IMR-90 (cell line): ENCODE measurements at regions not wholly inside any gene's neighbourhood (a gene's known extent, or its start where the extent isn't known, plus 50 kb on each side); places are given as distances from the start of the nearest gene placed in this dataset.

Source experiments
- ATAC-seq: fragments of 200-7000 bp; cut with Tn5 transposase; 2 replicates; pipeline ENCODE4 v1.9.1; 2020; ENCODE audit warnings: low read depth, mild to moderate bottlenecking, moderate library complexity
- BruUV-seq: library from RNA; stranded (reverse); fragments of 400-500 nt; replicated peaks from 2 replicates; lab custom pipeline; 2021; lab: Mats Ljungman, UMichigan
- CTCF ChIA-PET: fragments of 300-600 bp; formaldehyde crosslinking; extraction: SDS; loops from one replicate; lab custom pipeline; 2021; ENCODE audit warnings: antibody characterized with exemption; lab: Yijun Ruan, JAX
- POLR2A ChIA-PET: fragments of 300-600 bp; sonication (Branson Sonifier 250); formaldehyde crosslinking; loops from one replicate; lab custom pipeline; 2022; ENCODE audit warnings: antibody characterized with exemption; ENCODE audit not compliant: unreplicated experiment; lab: Charles Lee
- DNase-seq: peaks from one replicate; pipeline ENCODE4 v3.0.0; 2013
- H2AFZ ChIP-seq: replicated peaks from 2 replicates; pipeline ENCODE3; 2013; ENCODE audit warnings: low read length, mild to moderate bottlenecking; ENCODE audit not compliant: poor library complexity
- H2AK5ac ChIP-seq: 2 replicates; pipeline ENCODE4 v1.6.1; 2013; ENCODE audit warnings: low read depth, low read length, inconsistent platforms
- H2AK9ac ChIP-seq: replicated peaks from 2 replicates; pipeline ENCODE3; 2013; ENCODE audit warnings: mild to moderate bottlenecking, low read depth, low read length, moderate library complexity; ENCODE audit not compliant: poor library complexity
- H2BK120ac ChIP-seq: 2 replicates; pipeline ENCODE4 v1.6.1; 2013; ENCODE audit warnings: low read depth, low read length, inconsistent platforms
- H2BK15ac ChIP-seq: 3 replicates; pipeline ENCODE4 v1.6.1; 2013; ENCODE audit warnings: low read depth, low read length, inconsistent platforms
- H2BK20ac ChIP-seq: 2 replicates; pipeline ENCODE4 v1.6.1; 2013; ENCODE audit warnings: low read depth, mild to moderate bottlenecking, inconsistent platforms, low read length, moderate library complexity
- H2BK5ac ChIP-seq: 2 replicates; pipeline ENCODE4 v1.6.1; 2013; ENCODE audit warnings: mild to moderate bottlenecking, low read depth, low read length, inconsistent platforms; ENCODE audit not compliant: poor library complexity, severe bottlenecking
- H3K14ac ChIP-seq: replicated peaks from 2 replicates; pipeline ENCODE4 v1.6.1; 2013; ENCODE audit warnings: low read depth, low read length, inconsistent platforms
- H3K18ac ChIP-seq: 2 replicates; pipeline ENCODE4 v1.6.1; 2013; ENCODE audit warnings: low read depth, low read length, control low read depth
- H3K23ac ChIP-seq: 2 replicates; pipeline ENCODE4 v1.6.1; 2013; ENCODE audit warnings: low read depth, low read length, inconsistent platforms
- H3K27ac ChIP-seq: 2 replicates; pipeline ENCODE4 v1.5.1; 2013; ENCODE audit warnings: mild to moderate bottlenecking, control low read depth, low read length; ENCODE audit not compliant: insufficient read depth
- H3K27me3 ChIP-seq: 2 replicates; pipeline ENCODE4 v1.6.1; 2013; ENCODE audit warnings: low read length; ENCODE audit not compliant: control insufficient read depth, insufficient read depth
- H3K36me3 ChIP-seq: 2 replicates; pipeline ENCODE4 v1.6.1; 2013; ENCODE audit warnings: low read length, mixed read lengths; ENCODE audit not compliant: control insufficient read depth, insufficient read depth
- H3K4ac ChIP-seq: 2 replicates; pipeline ENCODE4 v1.6.1; 2013; ENCODE audit warnings: low read depth, low read length, inconsistent platforms
- H3K4me1 ChIP-seq: 2 replicates; pipeline ENCODE4 v1.6.1; 2013; ENCODE audit warnings: low read length, mixed read lengths; ENCODE audit not compliant: control insufficient read depth, insufficient read depth
- H3K4me2 ChIP-seq: 2 replicates; pipeline ENCODE4 v1.6.1; 2013; ENCODE audit warnings: low read depth, mild to moderate bottlenecking, control low read depth, low read length, moderate library complexity
- H3K4me3 ChIP-seq: 2 replicates; pipeline ENCODE4 v1.5.1; 2013; ENCODE audit warnings: low read depth, mild to moderate bottlenecking, control low read depth, low read length, moderate library complexity; ENCODE audit not compliant: insufficient read depth
- H3K56ac ChIP-seq: 2 replicates; pipeline ENCODE4 v1.6.1; 2013; ENCODE audit warnings: low read length, inconsistent platforms; ENCODE audit not compliant: insufficient read depth; ENCODE audit errors: extremely low read depth
- H3K79me1 ChIP-seq, 2 experiments: 2 replicates each; pipeline ENCODE4 v1.6.1; 2013; ENCODE audit warnings: low read length in 2 of 2, inconsistent platforms in 1 of 2, low read depth in 1 of 2
- H3K9ac ChIP-seq: 2 replicates; pipeline ENCODE4 v1.6.1; 2013; ENCODE audit warnings: low read depth, low read length, control low read depth
- H3K9me1 ChIP-seq: 2 replicates; pipeline ENCODE4 v1.6.1; 2013; ENCODE audit warnings: low read length, inconsistent platforms; ENCODE audit not compliant: insufficient read depth
- H3K9me3 ChIP-seq: 2 replicates; pipeline ENCODE4 v1.6.1; 2013; ENCODE audit warnings: low read length; ENCODE audit not compliant: control insufficient read depth, insufficient read depth
- H4K20me1 ChIP-seq: 2 replicates; pipeline ENCODE4 v1.6.1; 2013; ENCODE audit warnings: low read length, inconsistent platforms; ENCODE audit not compliant: insufficient read depth
- H4K5ac ChIP-seq: 2 replicates; pipeline ENCODE4 v1.6.1; 2013; ENCODE audit warnings: mild to moderate bottlenecking, low read depth, low read length, control low read depth
- H4K8ac ChIP-seq, 2 experiments: 2 replicates each; pipeline ENCODE4 v1.6.1; 2013; ENCODE audit warnings: low read depth in 2 of 2, low read length in 2 of 2, control low read depth in 1 of 2, inconsistent platforms in 1 of 2
- H4K91ac ChIP-seq: 2 replicates; pipeline ENCODE4 v1.6.1; 2013; ENCODE audit warnings: low read depth, low read length, inconsistent platforms; ENCODE audit not compliant: insufficient read depth
- BHLHE40 ChIP-seq: fragments of 150-350 bp; IDR thresholded peaks from 2 replicates; pipeline ENCODE4 v1.6.1; 2016; ENCODE audit warnings: mild to moderate bottlenecking, low read depth, low read length
- CEBPB ChIP-seq: IDR thresholded peaks from 2 replicates; pipeline ENCODE4 v1.6.1; 2012; ENCODE audit warnings: low read depth, low read length, improper control_type of control experiment
- CHD1 ChIP-seq: IDR thresholded peaks from 2 replicates; pipeline ENCODE4 v1.6.1; 2012; ENCODE audit warnings: low read depth, low read length, improper control_type of control experiment
- CTCF ChIP-seq: conservative IDR thresholded peaks from 2 replicates; pipeline ENCODE4 v1.5.1; 2012; ENCODE audit warnings: mild to moderate bottlenecking, low read depth, low read length, improper control_type of control experiment
- FOS ChIP-seq: fragments of 150-350 bp; IDR thresholded peaks from 2 replicates; pipeline ENCODE4 v1.6.1; 2016; ENCODE audit warnings: low read depth, low read length
- MAFK ChIP-seq: IDR thresholded peaks from 2 replicates; pipeline ENCODE4 v1.6.1; 2012; ENCODE audit warnings: low read depth, low read length, improper control_type of control experiment
- MAZ ChIP-seq: IDR thresholded peaks from 2 replicates; pipeline ENCODE4 v1.6.1; 2012; ENCODE audit warnings: low read depth, mild to moderate bottlenecking, low read length, improper control_type of control experiment, moderate library complexity, borderline replicate concordance
- MXI1 ChIP-seq: IDR thresholded peaks from 2 replicates; pipeline ENCODE4 v1.6.1; 2012; ENCODE audit warnings: low read depth, mild to moderate bottlenecking, low read length, moderate library complexity, borderline replicate concordance
- NFE2L2 ChIP-seq: fragments of 150-350 bp; IDR thresholded peaks from 2 replicates; pipeline ENCODE4 v1.6.1; 2016; ENCODE audit warnings: low read depth, mild to moderate bottlenecking, low read length
- POLR2A ChIP-seq: IDR thresholded peaks from 2 replicates; pipeline ENCODE4 v1.6.1; 2012; ENCODE audit warnings: mild to moderate bottlenecking, low read depth, low read length
- RAD21 ChIP-seq: IDR thresholded peaks from 2 replicates; pipeline ENCODE4 v1.6.1; 2012; ENCODE audit warnings: low read length, improper control_type of control experiment
- RCOR1 ChIP-seq: IDR thresholded peaks from 2 replicates; pipeline ENCODE4 v1.6.1; 2012; ENCODE audit warnings: mild to moderate bottlenecking, low read length, improper control_type of control experiment; ENCODE audit not compliant: insufficient replicate concordance
- RFX5 ChIP-seq: IDR thresholded peaks from 2 replicates; pipeline ENCODE4 v1.8.0; 2012; ENCODE audit warnings: low read depth, mild to moderate bottlenecking, low read length, moderate library complexity
- SMC3 ChIP-seq: fragments of 150-350 bp; IDR thresholded peaks from 2 replicates; pipeline ENCODE4 v1.6.1; 2016; ENCODE audit warnings: low read depth, mild to moderate bottlenecking, antibody characterized with exemption, low read length, moderate library complexity
- WGBS, 2 experiments: methylation state at CpG; one replicate each; pipeline versions ENCODE4 v1.1.5 to v1.1.7; 2013; ENCODE audit warnings: missing lambda C conversion rate in 2 of 2; ENCODE audit not compliant: insufficient read length in 1 of 2; ENCODE audit errors: extremely low coverage in 2 of 2; 5-methylcytosine and 5-hydroxymethylcytosine counted together
- dilution Hi-C: fragments of 300-500 bp; cut with HindIII; formaldehyde crosslinking; loops from one replicate; pipeline ENCODE4 v1.14.3; 2018; ENCODE audit warnings: low sequenced_read_pairs; ENCODE audit not compliant: unreplicated experiment
- in situ Hi-C: fragments of 300-500 bp; cut with MboI; formaldehyde crosslinking; loops from 3 replicates; pipeline ENCODE4 v1.14.3; 2019; ENCODE audit warnings: low sequenced_read_pairs, inconsistent platforms, mixed read lengths
- intact Hi-C: fragments of 100-400 bp; cut with micrococcal nuclease; formaldehyde crosslinking; loops from 2 replicates; pipeline ENCODE4 v1.10.0; 2022
- TF ChIP-seq, protein P1 (sequence below): fragments of 150-350 bp; IDR thresholded peaks from 2 replicates; pipeline ENCODE4 v1.6.1; 2017; ENCODE audit warnings: mild to moderate bottlenecking, antibody characterized with exemption, low read length, low read depth
- TF ChIP-seq, protein P2 (sequence below): fragments of 150-350 bp; IDR thresholded peaks from 2 replicates; pipeline ENCODE4 v1.6.1; 2016; ENCODE audit warnings: low read depth, mild to moderate bottlenecking, low read length, moderate library complexity, borderline replicate concordance

- Histone ChIP-seq H2BK20ac (peak overlapping the region; percentile 73), H3K4me1 (peaks cover 10% of the 10 kb centered on the region), H4K5ac (0 out of 2 replicates have a peak overlapping the region, but pooled peaks have one; percentile 63), H3K4me3 (no peak overlapping the region), H3K27ac (peak overlapping the region; percentile 46; the same call in 1 of the 2 replicates), H2BK15ac (no peak overlapping the region), H3K4ac (peak overlapping the region; percentile 45), H2BK5ac (no peak overlapping the region), H3K79me1 (no peaks in the 10 kb centered on the region), H3K56ac (no peak overlapping the region), H2AK9ac (no peak overlapping the region), H4K20me1 (no peaks in the 10 kb centered on the region), H2AFZ (peak overlapping the region; percentile 75), H3K9me3 (no peaks in the 10 kb centered on the region), H2BK120ac (peak overlapping the region; percentile 47), H2AK5ac (peak overlapping the region; percentile 63), H3K36me3 (no peaks in the 10 kb centered on the region), H3K27me3 (peaks cover 8% of the 10 kb centered on the region), H3K4me2 (no peak overlapping the region), H3K23ac (no peak overlapping the region), H3K9ac (no peak overlapping the region), H3K9me1 (no peaks in the 10 kb centered on the region), H4K8ac (peak overlapping the region in 1 of 2 experiments; percentile 26; a peak in 1 of 4 replicates), H3K18ac (peak overlapping the region; percentile 86), H3K14ac (peak overlapping the region; percentile 33; the same call in 1 of the 2 replicates), H4K91ac (no peak overlapping the region)
- no TSS peak for BruUV-seq
- 80% methylated on average over 1 of the region's 3 CpGs; no CpG with 5 or more reads in 1 of the 2 experiments for WGBS, 2 experiments
- POLR2A ChIA-PET: no interaction called here
- in situ Hi-C loops (no loop called here), intact Hi-C loops (no loop called here), dilution Hi-C loops (no loop called here)
- ATAC-seq (peak; percentile 49; the same call in 1 of the 2 replicates), DNase-seq (no peak)
- CTCF ChIA-PET: no interaction called here
- TF ChIP-seq RCOR1 (no peak), CTCF (no peak), CHD1 (no peak), RAD21 (no peak), CEBPB (no peak), BHLHE40 (no peak), SMC3 (no peak), POLR2A (no peak), FOS (no peak), MXI1 (no peak), RFX5 (no peak), MAZ (no peak), NFE2L2 (no peak), MAFK (no peak)
- TF ChIP-seq, protein P1, sequence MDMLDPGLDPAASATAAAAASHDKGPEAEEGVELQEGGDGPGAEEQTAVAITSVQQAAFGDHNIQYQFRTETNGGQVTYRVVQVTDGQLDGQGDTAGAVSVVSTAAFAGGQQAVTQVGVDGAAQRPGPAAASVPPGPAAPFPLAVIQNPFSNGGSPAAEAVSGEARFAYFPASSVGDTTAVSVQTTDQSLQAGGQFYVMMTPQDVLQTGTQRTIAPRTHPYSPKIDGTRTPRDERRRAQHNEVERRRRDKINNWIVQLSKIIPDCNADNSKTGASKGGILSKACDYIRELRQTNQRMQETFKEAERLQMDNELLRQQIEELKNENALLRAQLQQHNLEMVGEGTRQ: no peak
- TF ChIP-seq, protein P2, sequence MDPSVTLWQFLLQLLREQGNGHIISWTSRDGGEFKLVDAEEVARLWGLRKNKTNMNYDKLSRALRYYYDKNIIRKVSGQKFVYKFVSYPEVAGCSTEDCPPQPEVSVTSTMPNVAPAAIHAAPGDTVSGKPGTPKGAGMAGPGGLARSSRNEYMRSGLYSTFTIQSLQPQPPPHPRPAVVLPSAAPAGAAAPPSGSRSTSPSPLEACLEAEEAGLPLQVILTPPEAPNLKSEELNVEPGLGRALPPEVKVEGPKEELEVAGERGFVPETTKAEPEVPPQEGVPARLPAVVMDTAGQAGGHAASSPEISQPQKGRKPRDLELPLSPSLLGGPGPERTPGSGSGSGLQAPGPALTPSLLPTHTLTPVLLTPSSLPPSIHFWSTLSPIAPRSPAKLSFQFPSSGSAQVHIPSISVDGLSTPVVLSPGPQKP: no peak
Measured at GRCh38 chr6:109260701-109261100, 121.6 kb downstream of the CD164 start.
